ENCODE measurements at regions not wholly inside any gene's neighbourhood (a gene's known extent, or its start where the extent isn't known, plus 50 kb on each side); places are given as distances from the start of the nearest gene placed in this dataset.

DNA sequence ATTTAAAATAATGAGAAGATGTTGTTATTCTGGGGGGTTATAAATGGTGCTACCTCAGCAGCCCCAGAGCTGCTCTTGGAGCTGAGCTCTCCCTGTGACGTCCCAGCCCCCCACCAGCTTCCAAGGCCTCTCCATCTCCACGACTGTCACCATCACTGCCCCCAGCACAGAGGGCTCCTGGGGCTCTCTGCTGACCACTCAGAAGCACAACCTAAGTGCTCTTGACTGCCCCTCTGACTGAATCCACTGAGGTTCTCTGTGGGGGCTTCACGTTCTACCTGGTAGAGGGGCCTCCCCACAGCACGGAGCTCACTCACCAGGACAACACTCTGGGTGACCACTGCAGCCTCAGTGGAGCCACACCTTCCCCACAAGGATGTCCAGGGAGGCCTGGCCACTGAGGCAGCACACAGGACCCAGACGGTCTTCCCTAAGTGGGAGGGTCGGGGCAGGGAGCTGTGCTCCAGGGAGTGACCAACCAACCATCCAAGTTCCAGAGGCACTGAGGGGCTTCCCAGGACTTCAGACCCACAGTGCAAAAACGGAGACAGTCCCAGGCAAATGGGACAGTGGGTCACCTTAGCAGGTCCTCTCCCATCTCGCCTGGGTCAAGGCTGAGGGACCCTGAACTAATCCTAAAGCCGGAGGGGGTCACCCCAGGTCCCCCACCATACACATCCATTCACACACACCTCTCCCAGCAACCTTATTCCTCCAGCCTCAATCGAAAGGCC, 121.0 kb upstream of the PPP2R2D start:
- Histone ChIP-seq H3K27me3 (no peaks in the 10 kb centered on the region), H3K4me1 (no peaks in the 10 kb centered on the region), H3K4me3 (ENCODE audit: low read depth, low read length) (no peak overlapping the region), H3K36me3 (no peaks in the 10 kb centered on the region), H3K9me3 (no peaks in the 10 kb centered on the region)
- no peak for DNase-seq
- TF ChIP-seq, protein P1, sequence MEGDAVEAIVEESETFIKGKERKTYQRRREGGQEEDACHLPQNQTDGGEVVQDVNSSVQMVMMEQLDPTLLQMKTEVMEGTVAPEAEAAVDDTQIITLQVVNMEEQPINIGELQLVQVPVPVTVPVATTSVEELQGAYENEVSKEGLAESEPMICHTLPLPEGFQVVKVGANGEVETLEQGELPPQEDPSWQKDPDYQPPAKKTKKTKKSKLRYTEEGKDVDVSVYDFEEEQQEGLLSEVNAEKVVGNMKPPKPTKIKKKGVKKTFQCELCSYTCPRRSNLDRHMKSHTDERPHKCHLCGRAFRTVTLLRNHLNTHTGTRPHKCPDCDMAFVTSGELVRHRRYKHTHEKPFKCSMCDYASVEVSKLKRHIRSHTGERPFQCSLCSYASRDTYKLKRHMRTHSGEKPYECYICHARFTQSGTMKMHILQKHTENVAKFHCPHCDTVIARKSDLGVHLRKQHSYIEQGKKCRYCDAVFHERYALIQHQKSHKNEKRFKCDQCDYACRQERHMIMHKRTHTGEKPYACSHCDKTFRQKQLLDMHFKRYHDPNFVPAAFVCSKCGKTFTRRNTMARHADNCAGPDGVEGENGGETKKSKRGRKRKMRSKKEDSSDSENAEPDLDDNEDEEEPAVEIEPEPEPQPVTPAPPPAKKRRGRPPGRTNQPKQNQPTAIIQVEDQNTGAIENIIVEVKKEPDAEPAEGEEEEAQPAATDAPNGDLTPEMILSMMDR (IDR thresholded peaks at IDR 0.05; ENCODE audit: low read depth, low read length), result no peak

GRCh38 chr10:131781076-131781475, 119.7 kb upstream of the PPP2R2D start:
- DNase-seq, result no peak

GRCh38 chr10:131781791-131782190, 119.0 kb upstream of the PPP2R2D start:
- Histone ChIP-seq H3K9me3 (no peaks in the 10 kb centered on the region), H3K4me3 (ENCODE audit: low read depth, low read length) (no peak overlapping the region), H3K27me3 (no peaks in the 10 kb centered on the region), H3K4me1 (no peaks in the 10 kb centered on the region), H3K36me3 (no peaks in the 10 kb centered on the region)
- TF ChIP-seq, protein P1 (IDR thresholded peaks at IDR 0.05; ENCODE audit: low read depth, low read length), result no peak
- DNase-seq, result no peak

More at GRCh38 chr10:131781076-131781475, 119.7 kb upstream of the PPP2R2D start:
- TF ChIP-seq, protein P1 (IDR thresholded peaks at IDR 0.05; ENCODE audit: low read depth, low read length), result no peak
- H3K4me3 ChIP-seq (ENCODE audit: low read depth, low read length), result no peak overlapping the region
- H3K27me3 ChIP-seq, result no peaks in the 10 kb centered on the region
- H3K9me3 ChIP-seq, result no peaks in the 10 kb centered on the region
- H3K4me1 ChIP-seq, result no peaks in the 10 kb centered on the region
- no peaks in the 10 kb centered on the region for H3K36me3 ChIP-seq

DNA sequence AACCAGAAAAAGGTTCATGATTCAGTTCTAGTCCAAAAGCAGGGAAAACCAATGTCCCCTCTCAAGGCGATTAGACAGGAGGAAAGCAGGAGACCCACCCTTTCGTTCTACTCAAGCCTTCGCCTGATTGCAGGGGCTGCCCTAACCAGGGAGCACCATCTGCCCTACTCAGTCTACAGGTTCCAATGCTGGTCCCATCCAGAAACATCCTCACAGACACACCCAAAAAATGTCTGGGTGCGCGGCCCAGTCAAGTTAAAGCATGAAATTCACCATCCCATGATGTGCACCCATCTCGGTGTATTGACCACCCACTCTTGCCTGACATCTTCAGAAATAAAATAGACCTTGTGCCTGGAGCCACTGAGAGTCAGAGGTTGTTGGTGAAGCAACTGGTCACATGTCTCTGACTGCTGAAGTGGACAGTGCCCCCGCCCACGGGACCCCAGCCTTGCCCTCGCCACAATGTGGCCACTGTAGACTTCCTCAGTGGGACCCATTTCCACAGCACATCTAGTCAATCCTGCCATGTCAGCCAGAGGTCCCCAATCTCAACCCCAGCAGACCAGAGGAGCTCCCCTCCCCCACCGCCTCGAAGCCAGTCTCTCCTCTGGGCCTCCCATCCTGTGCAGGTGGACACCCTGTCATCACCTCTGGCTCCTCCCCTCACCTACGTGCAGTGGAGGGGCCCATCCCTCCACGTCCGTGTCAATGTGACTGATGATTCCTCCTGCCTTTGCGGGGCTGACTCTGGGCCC, 116.3 kb upstream of the PPP2R2D start:
- H3K27me3 ChIP-seq, result no peaks in the 10 kb centered on the region
- H3K4me1 ChIP-seq, result no peaks in the 10 kb centered on the region
- no peaks in the 10 kb centered on the region for H3K36me3 ChIP-seq
- TF ChIP-seq, protein P1 (IDR thresholded peaks at IDR 0.05; ENCODE audit: low read depth, low read length), result no peak
- no peaks in the 10 kb centered on the region for H3K9me3 ChIP-seq
- no peak overlapping the region for H3K4me3 ChIP-seq (ENCODE audit: low read depth, low read length)
- no peak for DNase-seq

DNA sequence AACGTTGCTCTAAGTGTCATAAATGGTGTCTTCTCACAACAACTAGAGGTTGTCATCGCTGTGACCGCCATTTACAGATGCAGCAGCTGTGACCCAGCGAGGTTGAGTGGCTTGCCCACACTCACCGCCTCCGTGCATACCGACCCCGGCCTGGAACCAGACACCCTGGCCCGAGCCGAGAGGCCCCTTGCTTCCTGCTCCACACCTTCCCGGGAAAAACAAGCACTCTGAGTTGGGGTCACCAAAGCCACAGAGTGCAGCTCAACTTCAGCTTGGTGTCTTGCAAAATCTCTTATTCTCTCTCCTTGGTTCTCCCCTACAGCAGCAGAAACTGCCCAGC, 115.7 kb upstream of the PPP2R2D start:
- no peaks in the 10 kb centered on the region for H3K27me3 ChIP-seq
- no peaks in the 10 kb centered on the region for H3K4me1 ChIP-seq
- no peaks in the 10 kb centered on the region for H3K9me3 ChIP-seq
- TF ChIP-seq, protein P1 (IDR thresholded peaks at IDR 0.05; ENCODE audit: low read depth, low read length), result no peak
- no peaks in the 10 kb centered on the region for H3K36me3 ChIP-seq
- H3K4me3 ChIP-seq (ENCODE audit: low read depth, low read length), result no peak overlapping the region
- DNase-seq, result no peak

Data from BE2C (cell line).